Stimulated activated CD8-positive, alpha-beta memory T cell treated with anti-CD3 and anti-CD28 coated beads, Interleukin-2, amount 100 ng/mL, for 1 hour (primary cell): ENCODE measurements at regions not wholly inside any gene's neighbourhood (a gene's known extent, or its start where the extent isn't known, plus 50 kb on each side); places are given as distances from the start of the nearest gene placed in this dataset.

Experiments
- DNase-seq, 2 donors: peaks; one replicate each; pipeline ENCODE4 v3.0.0-alpha.2; 2020; ENCODE audit warnings: low read depth in 2 of 2

- DNase-seq, result no peak
Observed at GRCh38 chr14:96727980-96728717, 69.0 kb upstream of the VRK1 start.

GRCh38 chr14:96729889-96730288 lies 67.3 kb upstream of the VRK1 start:
- no peak for DNase-seq

- DNase-seq, result no peak
Observed at GRCh38 chr14:96730386-96730785, 66.8 kb upstream of the VRK1 start.

- DNase-seq, result no peak
Observed at GRCh38 chr14:96734076-96734622, 63.0 kb upstream of the VRK1 start.

GRCh38 chr14:96735526-96735925 lies 61.7 kb upstream of the VRK1 start:
- DNase-seq, result no peak

GRCh38 chr14:96736439-96736838 lies 60.7 kb upstream of the VRK1 start:
- DNase-seq, result no peak

GRCh38 chr14:96737881-96738280 lies 59.3 kb upstream of the VRK1 start:
- DNase-seq, result no peak

- no peak for DNase-seq
Observed at GRCh38 chr14:96739200-96739910, 57.8 kb upstream of the VRK1 start.

GRCh38 chr14:96741151-96741977 lies 55.8 kb upstream of the VRK1 start:
- DNase-seq, result peak; percentile 45 to 48

GRCh38 chr14:96744262-96744661 lies 52.9 kb upstream of the VRK1 start:
- no peak for DNase-seq

- no peak for DNase-seq
Observed at GRCh38 chr14:96745500-96746051, 51.6 kb upstream of the VRK1 start.

GRCh38 chr14:96746101-96746500 lies 51.1 kb upstream of the VRK1 start:
- DNase-seq, result no peak

- no peak for DNase-seq
Observed at GRCh38 chr14:96747006-96747405, 50.2 kb upstream of the VRK1 start.
